ENCODE measurements at regions not wholly inside any gene's neighbourhood (a gene's known extent, or its start where the extent isn't known, plus 50 kb on each side); places are given as distances from the start of the nearest gene placed in this dataset.

- no peak overlapping the region for H3K4me3 ChIP-seq (replicated peaks; ENCODE audit: low read depth, low read length)
- H3K36me3 ChIP-seq (ENCODE audit: control insufficient read depth, insufficient read depth, low read length): no peaks in the 10 kb centered on the region
- H3K27me3 ChIP-seq (replicated peaks; ENCODE audit: control insufficient read depth, insufficient read depth, low read length): no peaks in the 10 kb centered on the region
- DNase-seq (ENCODE audit: extremely low read depth, insufficient read length): no peak
- TF ChIP-seq CTCF (IDR thresholded peaks at IDR 0.05; ENCODE audit: insufficient read depth, low read length, poor library complexity, severe bottlenecking): no peak
Observed at GRCh38 chr22:48332438-48333322, 1495.0 kb downstream of the BRD1 start.

- Histone ChIP-seq H3K36me3 (ENCODE audit: control insufficient read depth, insufficient read depth, low read length) (no peaks in the 10 kb centered on the region), H3K4me3 (replicated peaks; ENCODE audit: low read depth, low read length) (no peak overlapping the region), H3K27me3 (replicated peaks; ENCODE audit: control insufficient read depth, insufficient read depth, low read length) (no peaks in the 10 kb centered on the region)
- TF ChIP-seq CTCF (IDR thresholded peaks at IDR 0.05; ENCODE audit: insufficient read depth, low read length, poor library complexity, severe bottlenecking): no peak
- no peak for DNase-seq (ENCODE audit: extremely low read depth, insufficient read length)
Observed at GRCh38 chr22:48331691-48332220, 1495.9 kb downstream of the BRD1 start.

DNA sequence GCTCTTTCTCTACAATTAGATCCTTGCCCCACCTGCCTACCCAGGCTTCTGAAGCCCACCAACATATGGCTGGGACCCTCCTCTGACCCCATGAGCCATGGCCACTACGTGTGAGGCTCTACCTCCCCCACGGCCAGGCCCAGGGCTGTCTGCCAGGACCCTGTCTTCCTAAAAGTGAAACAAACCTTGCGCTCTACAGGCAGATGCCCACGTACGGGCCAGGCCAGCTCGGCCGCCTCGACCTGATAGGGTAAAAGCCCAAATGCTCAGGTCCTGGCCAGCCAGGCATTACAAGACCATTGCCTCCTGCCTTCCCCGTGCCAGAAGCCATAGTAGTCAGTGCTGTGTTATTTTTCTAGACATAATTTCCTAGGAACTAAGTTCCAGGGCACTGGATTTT is 1496.4 kb downstream of the BRD1 start:
- Histone ChIP-seq H3K36me3 (ENCODE audit: control insufficient read depth, insufficient read depth, low read length) (no peaks in the 10 kb centered on the region), H3K27me3 (replicated peaks; ENCODE audit: control insufficient read depth, insufficient read depth, low read length) (no peaks in the 10 kb centered on the region), H3K4me3 (replicated peaks; ENCODE audit: low read depth, low read length) (no peak overlapping the region)
- no peak for DNase-seq (ENCODE audit: extremely low read depth, insufficient read length)
- TF ChIP-seq CTCF (IDR thresholded peaks at IDR 0.05; ENCODE audit: insufficient read depth, low read length, poor library complexity, severe bottlenecking): no peak

DNA sequence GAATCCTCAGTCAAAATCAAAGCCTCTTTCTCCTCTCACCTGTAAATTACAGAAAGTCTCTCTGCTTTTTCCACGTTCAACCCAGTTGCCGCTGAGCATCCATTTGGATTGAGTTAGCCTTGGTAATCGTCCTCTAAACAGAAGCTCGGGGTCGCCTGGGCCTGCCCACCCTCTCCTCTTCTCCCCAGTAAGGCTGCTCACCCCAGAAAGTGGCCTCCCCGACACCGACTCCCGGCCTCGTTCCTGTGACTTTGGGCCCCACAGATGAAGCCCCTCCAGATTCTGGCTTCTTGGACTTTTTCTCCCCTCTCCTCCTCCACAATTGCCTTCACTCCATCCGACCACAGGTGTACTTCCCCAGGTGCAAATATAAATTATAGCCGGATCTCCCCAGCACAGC is 1500.0 kb downstream of the BRD1 start:
- DNase-seq (ENCODE audit: extremely low read depth, insufficient read length): no peak
- no peak for TF ChIP-seq CTCF (IDR thresholded peaks at IDR 0.05; ENCODE audit: insufficient read depth, low read length, poor library complexity, severe bottlenecking)
- Histone ChIP-seq H3K27me3 (replicated peaks; ENCODE audit: control insufficient read depth, insufficient read depth, low read length) (no peaks in the 10 kb centered on the region), H3K4me3 (replicated peaks; ENCODE audit: low read depth, low read length) (no peak overlapping the region), H3K36me3 (ENCODE audit: control insufficient read depth, insufficient read depth, low read length) (no peaks in the 10 kb centered on the region)

DNA sequence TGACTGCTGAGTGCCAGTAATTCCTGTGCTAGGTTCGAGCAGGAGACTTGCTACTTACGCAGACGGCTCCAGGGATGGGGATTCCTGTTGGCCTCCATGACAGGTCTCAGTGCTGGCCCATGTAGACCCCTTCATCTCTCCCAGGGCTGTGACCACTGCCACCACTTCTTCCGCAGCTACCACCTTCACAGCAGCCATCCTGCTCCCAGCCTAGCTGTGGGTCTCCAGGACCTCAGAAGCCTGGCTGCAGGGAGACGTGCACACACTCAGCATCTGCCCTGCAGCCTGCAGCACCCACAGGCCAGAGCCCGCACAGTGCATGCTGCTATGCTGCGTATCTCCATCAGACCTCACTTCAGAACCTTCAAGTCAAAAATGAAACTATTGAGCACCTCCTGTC is 1503.9 kb downstream of the BRD1 start:
- Histone ChIP-seq H3K27me3 (replicated peaks; ENCODE audit: control insufficient read depth, insufficient read depth, low read length) (no peaks in the 10 kb centered on the region), H3K36me3 (ENCODE audit: control insufficient read depth, insufficient read depth, low read length) (no peaks in the 10 kb centered on the region), H3K4me3 (replicated peaks; ENCODE audit: low read depth, low read length) (no peak overlapping the region)
- no peak for TF ChIP-seq CTCF (IDR thresholded peaks at IDR 0.05; ENCODE audit: insufficient read depth, low read length, poor library complexity, severe bottlenecking)
- no peak for DNase-seq (ENCODE audit: extremely low read depth, insufficient read length)
